ENCODE measurements at regions not wholly inside any gene's neighbourhood (a gene's known extent, or its start where the extent isn't known, plus 50 kb on each side); places are given as distances from the start of the nearest gene placed in this dataset.

GRCh38 chr1:213786683-213787082 is 201.1 kb upstream of the PROX1 start:
- no peak overlapping the region for H3K4me2 ChIP-seq (replicated peaks; ENCODE audit: extremely low read depth, low read length, poor library complexity, severe bottlenecking)
- Mint-ChIP-seq H3K4me1 (no peaks in the 10 kb centered on the region), H3K4me3 (no peak overlapping the region), H3K27me3 (ENCODE audit: low read depth in 3 of 3) (peaks cover 0 to 1% (median 0%) of the 10 kb centered on the region in 3 donors), H3K27ac (no peak overlapping the region), H3K9me3 (peaks cover 0 to 3% (median 0%) of the 10 kb centered on the region in 7 donors), H3K36me3 (no peaks in the 10 kb centered on the region)
- no CpG with 5 or more reads among the region's 2 CpGs for WGBS (ENCODE audit: insufficient coverage)
- H3K27ac ChIP-seq (ENCODE audit: low read depth in 1 of 2, low read length in 2 of 2) = no peak overlapping the region
- H3K4me1 ChIP-seq (ENCODE audit: control insufficient read depth in 1 of 2, insufficient read depth in 2 of 2, low read length in 2 of 2) = no peaks in the 10 kb centered on the region
- TF ChIP-seq, protein P1, sequence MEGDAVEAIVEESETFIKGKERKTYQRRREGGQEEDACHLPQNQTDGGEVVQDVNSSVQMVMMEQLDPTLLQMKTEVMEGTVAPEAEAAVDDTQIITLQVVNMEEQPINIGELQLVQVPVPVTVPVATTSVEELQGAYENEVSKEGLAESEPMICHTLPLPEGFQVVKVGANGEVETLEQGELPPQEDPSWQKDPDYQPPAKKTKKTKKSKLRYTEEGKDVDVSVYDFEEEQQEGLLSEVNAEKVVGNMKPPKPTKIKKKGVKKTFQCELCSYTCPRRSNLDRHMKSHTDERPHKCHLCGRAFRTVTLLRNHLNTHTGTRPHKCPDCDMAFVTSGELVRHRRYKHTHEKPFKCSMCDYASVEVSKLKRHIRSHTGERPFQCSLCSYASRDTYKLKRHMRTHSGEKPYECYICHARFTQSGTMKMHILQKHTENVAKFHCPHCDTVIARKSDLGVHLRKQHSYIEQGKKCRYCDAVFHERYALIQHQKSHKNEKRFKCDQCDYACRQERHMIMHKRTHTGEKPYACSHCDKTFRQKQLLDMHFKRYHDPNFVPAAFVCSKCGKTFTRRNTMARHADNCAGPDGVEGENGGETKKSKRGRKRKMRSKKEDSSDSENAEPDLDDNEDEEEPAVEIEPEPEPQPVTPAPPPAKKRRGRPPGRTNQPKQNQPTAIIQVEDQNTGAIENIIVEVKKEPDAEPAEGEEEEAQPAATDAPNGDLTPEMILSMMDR (IDR thresholded peaks at IDR 0.05) = no peak
- no peaks in the 10 kb centered on the region for H4K20me1 ChIP-seq (ENCODE audit: insufficient read depth, low read length)
- no peak for DNase-seq
- H3K9ac ChIP-seq (ENCODE audit: insufficient read depth, low read length, poor library complexity, severe bottlenecking) = no peak overlapping the region
- no peak overlapping the region for H2AFZ ChIP-seq (ENCODE audit: insufficient read depth, low read depth, low read length, poor library complexity, severe bottlenecking)
- intact Hi-C loops (cut with micrococcal nuclease) = no loop called here
- H3K79me2 ChIP-seq (ENCODE audit: insufficient read depth, low read length) = no peaks in the 10 kb centered on the region
- H3K27me3 ChIP-seq (ENCODE audit: control insufficient read depth in 2 of 2, insufficient read depth in 2 of 2, low read length in 2 of 2) = no peaks in the 10 kb centered on the region
- no peaks in the 10 kb centered on the region for H3K9me3 ChIP-seq (replicated peaks in 1 of 2; ENCODE audit: control insufficient read depth in 1 of 2, insufficient read depth in 1 of 2, low read length in 2 of 2)
- no peak overlapping the region for H3K4me3 ChIP-seq (replicated peaks in 1 of 3; ENCODE audit: low read depth in 2 of 3, low read length in 3 of 3)
- no peaks in the 10 kb centered on the region for H3K36me3 ChIP-seq (replicated peaks in 1 of 2; ENCODE audit: control insufficient read depth in 1 of 2, insufficient read depth in 2 of 2, low read length in 2 of 2)

GRCh38 chr1:213790565-213790964 is 197.2 kb upstream of the PROX1 start:
- Histone ChIP-seq H3K4me3 (replicated peaks in 1 of 3; ENCODE audit: low read depth in 2 of 3, low read length in 3 of 3) (no peak overlapping the region), H3K9ac (ENCODE audit: insufficient read depth, low read length, poor library complexity, severe bottlenecking) (no peak overlapping the region), H3K4me1 (ENCODE audit: control insufficient read depth in 1 of 2, insufficient read depth in 2 of 2, low read length in 2 of 2) (no peaks in the 10 kb centered on the region), H4K20me1 (ENCODE audit: insufficient read depth, low read length) (no peaks in the 10 kb centered on the region), H3K27ac (ENCODE audit: low read depth in 1 of 2, low read length in 2 of 2) (no peak overlapping the region), H3K9me3 (replicated peaks in 1 of 2; ENCODE audit: control insufficient read depth in 1 of 2, insufficient read depth in 1 of 2, low read length in 2 of 2) (no peaks in the 10 kb centered on the region), H3K4me2 (replicated peaks; ENCODE audit: extremely low read depth, low read length, poor library complexity, severe bottlenecking) (no peak overlapping the region), H3K27me3 (ENCODE audit: control insufficient read depth in 2 of 2, insufficient read depth in 2 of 2, low read length in 2 of 2) (no peaks in the 10 kb centered on the region), H2AFZ (ENCODE audit: insufficient read depth, low read depth, low read length, poor library complexity, severe bottlenecking) (no peak overlapping the region), H3K79me2 (ENCODE audit: insufficient read depth, low read length) (no peaks in the 10 kb centered on the region), H3K36me3 (replicated peaks in 1 of 2; ENCODE audit: control insufficient read depth in 1 of 2, insufficient read depth in 2 of 2, low read length in 2 of 2) (no peaks in the 10 kb centered on the region)
- Mint-ChIP-seq H3K9me3 (peaks cover 0 to 11% (median 1%) of the 10 kb centered on the region in 7 donors), H3K4me1 (no peaks in the 10 kb centered on the region), H3K27me3 (ENCODE audit: low read depth in 3 of 3) (peaks cover 0 to 2% (median 1%) of the 10 kb centered on the region in 3 donors), H3K27ac (no peak overlapping the region), H3K36me3 (no peaks in the 10 kb centered on the region), H3K4me3 (no peak overlapping the region)
- no peak for DNase-seq
- WGBS (ENCODE audit: insufficient coverage) = no CpG with 5 or more reads among the region's 3 CpGs
- intact Hi-C loops (cut with micrococcal nuclease) = no loop called here
- TF ChIP-seq, protein P1 (IDR thresholded peaks at IDR 0.05) = no peak
